MCF 10A (cell line): ENCODE measurements at regions not wholly inside any gene's neighbourhood (a gene's known extent, or its start where the extent isn't known, plus 50 kb on each side); places are given as distances from the start of the nearest gene placed in this dataset.

ENCODE experiments used
- BruUV-seq: library from RNA; stranded (reverse); fragments of 400-500 nt; replicated peaks from 2 replicates; lab custom pipeline; 2021; lab: Mats Ljungman, UMichigan
- CTCF ChIA-PET: fragments of 300-600 bp; sonication (Branson Sonifier 250); formaldehyde crosslinking; extraction: SDS; loops from one replicate; lab custom pipeline; 2021; ENCODE audit warnings: antibody characterized with exemption, inconsistent platforms; lab: Yijun Ruan, JAX
- POLR2A ChIA-PET: fragments of 300-600, 350-650 bp; sonication (Branson Sonifier 250); formaldehyde crosslinking; extraction: SDS; loops from one replicate; lab custom pipeline; 2020; ENCODE audit warnings: antibody characterized with exemption, inconsistent platforms; lab: Yijun Ruan, JAX
- DNase-seq: peaks from one replicate; pipeline ENCODE4 v3.0.0-alpha.2; 2018; ENCODE audit not compliant: unreplicated experiment
- H3K27ac Mint-ChIP-seq: one replicate; pipeline ENCODE4 v1.8.0; 2022; ENCODE audit warnings: mild to moderate bottlenecking, low read depth, mixed read lengths; ENCODE audit not compliant: unreplicated experiment
- H3K27me3 Mint-ChIP-seq: one replicate; pipeline ENCODE4 v1.8.0; 2022; ENCODE audit warnings: mixed read lengths; ENCODE audit not compliant: insufficient read depth, unreplicated experiment
- H3K36me3 Mint-ChIP-seq: one replicate; pipeline ENCODE4 v1.8.0; 2022; ENCODE audit warnings: mild to moderate bottlenecking, moderate library complexity, mixed read lengths; ENCODE audit not compliant: insufficient read depth, unreplicated experiment
- H3K4me1 Mint-ChIP-seq: one replicate; pipeline ENCODE4 v1.8.0; 2022; ENCODE audit warnings: mixed read lengths; ENCODE audit not compliant: insufficient read depth, unreplicated experiment
- H3K4me3 Mint-ChIP-seq: one replicate; pipeline ENCODE4 v1.8.0; 2022; ENCODE audit warnings: mild to moderate bottlenecking, moderate library complexity, mixed read lengths; ENCODE audit not compliant: unreplicated experiment
- H3K9me3 Mint-ChIP-seq: one replicate; pipeline ENCODE4 v1.8.0; 2022; ENCODE audit warnings: mixed read lengths; ENCODE audit not compliant: unreplicated experiment
- CTCF ChIP-seq: fragments of 200-600 bp; IDR thresholded peaks from one replicate; pipeline ENCODE4 v1.8.0; 2022; ENCODE audit warnings: antibody characterized with exemption, mild to moderate bottlenecking; ENCODE audit not compliant: unreplicated experiment
- intact Hi-C: fragments of 100-400 bp; cut with micrococcal nuclease; formaldehyde crosslinking; loops from 2 replicates; pipeline ENCODE4 v1.14.1; 2022

GRCh38 chr14:34359420-34360117 lies 102.5 kb downstream of the SPTSSA start:
- peaks cover 6% of the 10 kb centered on the region for H3K36me3 Mint-ChIP-seq
- H3K27me3 Mint-ChIP-seq, result no peaks in the 10 kb centered on the region
- BruUV-seq, result no TSS peak
- ChIA-PET POLR2A (interaction anchor here (0.8 to 1.4 kb wide), 3 partner anchors 8 to 15 kb away, joined by 3 read pairs; no protein-coding TSS in a partner anchor), CTCF (interaction anchor here (1.9 kb wide), 1 partner anchor 28 kb away, joined by 8 read pairs; no protein-coding TSS in a partner anchor)
- no peak overlapping the region for H3K4me3 Mint-ChIP-seq
- no peak for TF ChIP-seq CTCF
- peaks cover 58% of the 10 kb centered on the region for H3K4me1 Mint-ChIP-seq
- H3K9me3 Mint-ChIP-seq, result no peaks in the 10 kb centered on the region
- peak overlapping the region; percentile 14 for H3K27ac Mint-ChIP-seq
- intact Hi-C loops, result loop anchor here (10.0 kb wide), 1 partner anchor 135 kb away; no protein-coding TSS in a partner anchor
- DNase-seq, result no peak

- Mint-ChIP-seq H3K4me1 (peaks cover 31% of the 10 kb centered on the region), H3K4me3 (no peak overlapping the region), H3K27me3 (no peaks in the 10 kb centered on the region), H3K9me3 (no peaks in the 10 kb centered on the region), H3K27ac (peak overlapping the region; percentile 59), H3K36me3 (peaks cover 6% of the 10 kb centered on the region)
- intact Hi-C loops, result no loop called here
- ChIA-PET POLR2A (interaction anchor here (0.6 to 2.4 kb wide), 14 partner anchors 8 to 275 kb away, joined by 3 to 11 read pairs (median 4); partner anchors contain the start of gene SPTSSA), CTCF (interaction anchor here (0.7 to 2.3 kb wide), 7 partner anchors 10 to 1899 kb away, joined by 3 to 10 read pairs (median 4); no protein-coding TSS in a partner anchor)
- DNase-seq, result peak; percentile 86
- BruUV-seq, result no TSS peak
- TF ChIP-seq CTCF, result no peak
Observed at GRCh38 chr14:34356264-34356654, 105.8 kb downstream of the SPTSSA start.

GRCh38 chr14:34355584-34356263 lies 106.3 kb downstream of the SPTSSA start:
- H3K4me3 Mint-ChIP-seq, result no peak overlapping the region
- H3K4me1 Mint-ChIP-seq, result peaks cover 30% of the 10 kb centered on the region
- intact Hi-C loops, result no loop called here
- no peaks in the 10 kb centered on the region for H3K9me3 Mint-ChIP-seq
- ChIA-PET POLR2A (interaction anchor here (0.6 to 2.4 kb wide), 14 partner anchors 9 to 199 kb away, joined by 3 to 11 read pairs (median 5); partner anchors contain the start of gene SPTSSA), CTCF (interaction anchor here (0.9 to 2.3 kb wide), 6 partner anchors 11 to 143 kb away, joined by 3 to 10 read pairs (median 4); no protein-coding TSS in a partner anchor)
- peaks cover 6% of the 10 kb centered on the region for H3K36me3 Mint-ChIP-seq
- no TSS peak for BruUV-seq
- H3K27me3 Mint-ChIP-seq, result no peaks in the 10 kb centered on the region
- peak overlapping the region; percentile 59 for H3K27ac Mint-ChIP-seq
- no peak for TF ChIP-seq CTCF
- peak; percentile 67 for DNase-seq

GRCh38 chr14:34354556-34354955 lies 107.5 kb downstream of the SPTSSA start:
- peaks cover 26% of the 10 kb centered on the region for H3K4me1 Mint-ChIP-seq
- H3K27ac Mint-ChIP-seq, result peak overlapping the region; percentile 79
- H3K4me3 Mint-ChIP-seq, result no peak overlapping the region
- intact Hi-C loops, result no loop called here
- BruUV-seq, result no TSS peak
- H3K9me3 Mint-ChIP-seq, result no peaks in the 10 kb centered on the region
- CTCF ChIA-PET, result interaction anchor here (0.7 to 2.3 kb wide), 4 partner anchors 31 to 1779 kb away, joined by 3 to 10 read pairs (median 4); no protein-coding TSS in a partner anchor
- TF ChIP-seq CTCF, result no peak
- peaks cover 6% of the 10 kb centered on the region for H3K36me3 Mint-ChIP-seq
- DNase-seq, result no peak
- POLR2A ChIA-PET, result interaction anchor here (1.2 to 2.8 kb wide), 6 partner anchors 12 to 186 kb away, joined by 5 to 11 read pairs (median 7); partner anchors contain the start of gene SPTSSA
- no peaks in the 10 kb centered on the region for H3K27me3 Mint-ChIP-seq
